H1 (cell line): ENCODE measurements at regions not wholly inside any gene's neighbourhood (a gene's known extent, or its start where the extent isn't known, plus 50 kb on each side); places are given as distances from the start of the nearest gene placed in this dataset.

Experiments used
- CTCF ChIA-PET: fragments of 300-600 bp; sonication (Branson Sonifier 250); formaldehyde crosslinking; loops from one replicate; lab custom pipeline; 2021; ENCODE audit not compliant: partially characterized antibody; lab: Charles Lee
- POLR2A ChIA-PET: fragments of 300-600 bp; sonication (Branson Sonifier 250); formaldehyde crosslinking; loops from one replicate; lab custom pipeline; 2021; ENCODE audit warnings: inconsistent platforms; ENCODE audit not compliant: partially characterized antibody; lab: Charles Lee
- DNase-seq, 2 experiments: peaks; one replicate each; pipeline versions ENCODE4 v3.0.0 to v3.0.0-alpha.2; 2010 to 2022; ENCODE audit warnings: low spot score in 2 of 2, low read depth in 1 of 2, mixed read lengths in 1 of 2
- FAIRE-seq: peaks from 2 replicates; lab custom pipeline; 2011; peaks lifted over from hg19 to GRCh38; lab: Jason Lieb, UNC
- H2AFZ ChIP-seq: 2 replicates; pipeline ENCODE4 v1.8.1; 2012; ENCODE audit warnings: low read length, inconsistent platforms
- H2AK5ac ChIP-seq: 2 replicates; pipeline ENCODE4 v1.6.1; 2013; ENCODE audit warnings: low read depth, low read length
- H2BK120ac ChIP-seq: replicated peaks from 2 replicates; pipeline ENCODE3; 2013; ENCODE audit warnings: low read depth, low read length, inconsistent platforms
- H2BK12ac ChIP-seq: 2 replicates; pipeline ENCODE4 v1.6.1; 2013; ENCODE audit warnings: low read depth, low read length
- H2BK15ac ChIP-seq: 2 replicates; pipeline ENCODE4 v1.6.1; 2013; ENCODE audit warnings: low read length
- H2BK20ac ChIP-seq: 2 replicates; pipeline ENCODE4 v1.6.1; 2013; ENCODE audit warnings: low read length
- H2BK5ac ChIP-seq: 2 replicates; pipeline ENCODE4 v1.6.1; 2013; ENCODE audit warnings: low read depth, low read length
- H3K14ac ChIP-seq: 2 replicates; pipeline ENCODE4 v1.6.1; 2013; ENCODE audit warnings: inconsistent platforms; ENCODE audit not compliant: insufficient read length
- H3K18ac ChIP-seq: 2 replicates; pipeline ENCODE4 v1.6.1; 2013; ENCODE audit warnings: low read length; ENCODE audit errors: extremely low read depth
- H3K23ac ChIP-seq: 2 replicates; pipeline ENCODE4 v1.6.1; 2013; ENCODE audit warnings: inconsistent platforms; ENCODE audit not compliant: insufficient read length
- H3K23me2 ChIP-seq: 2 replicates; pipeline ENCODE4 v1.6.1; 2013; ENCODE audit warnings: low read depth, low read length
- H3K27ac ChIP-seq: 2 replicates; pipeline ENCODE4 v1.6.1; 2011; ENCODE audit warnings: low read depth, low read length, inconsistent platforms
- H3K27me3 ChIP-seq, 4 experiments: replicated peaks in 1 of 4; 1 replicate in 1 of 4; 2 replicates in 3 of 4; pipeline versions ENCODE4 v1.6.1 to v1.8.1; 2011 to 2013; ENCODE audit warnings: low read length in 3 of 4, mild to moderate bottlenecking in 3 of 4, inconsistent platforms in 2 of 4, mixed read lengths in 2 of 4, moderate library complexity in 1 of 4; ENCODE audit not compliant: control insufficient read depth in 3 of 4, insufficient read depth in 3 of 4; ENCODE audit errors: extremely low read depth in 1 of 4
- H3K36me3 ChIP-seq, 4 experiments: 2 replicates each; pipeline versions ENCODE4 v1.6.1 to v1.8.1; 2011 to 2013; ENCODE audit warnings: mild to moderate bottlenecking in 4 of 4, low read length in 3 of 4, moderate library complexity in 2 of 4, control low read depth in 1 of 4, inconsistent platforms in 1 of 4; ENCODE audit not compliant: insufficient read depth in 4 of 4, control insufficient read depth in 2 of 4
- H3K4ac ChIP-seq: replicated peaks from 2 replicates; pipeline ENCODE3; 2013; ENCODE audit warnings: low read length, low read depth, mixed read lengths, inconsistent platforms; ENCODE audit not compliant: insufficient read length
- H3K4me1 ChIP-seq, 4 experiments: replicated peaks in 1 of 4; 1 replicate in 1 of 4; 2 replicates in 3 of 4; pipeline versions ENCODE4 v1.6.1 to v1.8.1; 2011 to 2013; ENCODE audit warnings: low read length in 3 of 4, inconsistent platforms in 2 of 4, mixed read lengths in 1 of 4; ENCODE audit not compliant: insufficient read depth in 4 of 4, control insufficient read depth in 3 of 4
- H3K4me2 ChIP-seq, 2 experiments: 2 replicates each; pipeline versions ENCODE4 v1.6.1 to v1.8.1; 2011 to 2013; ENCODE audit warnings: low read depth in 2 of 2, low read length in 2 of 2, control low read depth in 1 of 2, inconsistent platforms in 1 of 2, mild to moderate bottlenecking in 1 of 2; ENCODE audit not compliant: insufficient read depth in 1 of 2
- H3K4me3 ChIP-seq, 4 experiments: fragments of 200-600, 300-600 bp in 1 of 4; sonication (generic), shearing (Covaris generic), sonication (Bioruptor Twin) in 1 of 4; 2 replicates each; pipeline versions ENCODE4 v1.5.1 to v1.8.1; 2011 to 2016; ENCODE audit warnings: low read length in 4 of 4, low read depth in 3 of 4, control low read depth in 2 of 4, inconsistent platforms in 2 of 4, mild to moderate bottlenecking in 2 of 4, mixed read lengths in 1 of 4, moderate library complexity in 1 of 4; ENCODE audit not compliant: insufficient read depth in 2 of 4; ENCODE audit errors: extremely low read depth in 1 of 4
- H3K56ac ChIP-seq: replicated peaks from 2 replicates; pipeline ENCODE3; 2013; ENCODE audit warnings: low read depth, mild to moderate bottlenecking, mixed read lengths, low read length, inconsistent platforms; ENCODE audit not compliant: insufficient read length
- H3K79me1 ChIP-seq: 2 replicates; pipeline ENCODE4 v1.6.1; 2013; ENCODE audit warnings: low read depth, low read length, control low read depth
- H3K79me2 ChIP-seq, 2 experiments: 2 replicates each; pipeline versions ENCODE4 v1.6.1 to v1.8.1; 2012 to 2013; ENCODE audit warnings: low read length in 2 of 2, mild to moderate bottlenecking in 2 of 2, inconsistent platforms in 1 of 2; ENCODE audit not compliant: insufficient read depth in 2 of 2, control insufficient read depth in 1 of 2
- H3K9ac ChIP-seq, 4 experiments: replicated peaks in 1 of 4; 1 replicate in 1 of 4; 2 replicates in 3 of 4; pipeline versions ENCODE4 v1.6.1 to v1.8.1; 2011 to 2013; ENCODE audit warnings: low read depth in 3 of 4, low read length in 3 of 4, control low read depth in 2 of 4, mild to moderate bottlenecking in 2 of 4, moderate library complexity in 2 of 4, inconsistent platforms in 1 of 4; ENCODE audit errors: extremely low read depth in 1 of 4
- H3K9me3 ChIP-seq, 2 experiments: 2 replicates each; pipeline versions ENCODE4 v1.6.1 to v1.8.1; 2012 to 2013; ENCODE audit warnings: mild to moderate bottlenecking in 2 of 2, moderate library complexity in 2 of 2, control low read depth in 1 of 2, inconsistent platforms in 1 of 2, low read depth in 1 of 2, low read length in 1 of 2, mixed read lengths in 1 of 2; ENCODE audit not compliant: insufficient read depth in 2 of 2
- H4K20me1 ChIP-seq, 2 experiments: replicated peaks in 1 of 2; 2 replicates each; pipeline versions ENCODE3 to v1.8.1; 2011 to 2013; ENCODE audit warnings: inconsistent platforms in 2 of 2, low read length in 2 of 2, mild to moderate bottlenecking in 1 of 2; ENCODE audit not compliant: insufficient read depth in 2 of 2, control insufficient read depth in 1 of 2
- H4K5ac ChIP-seq: 2 replicates; pipeline ENCODE4 v1.6.1; 2013; ENCODE audit warnings: low read length, low read depth, mixed read lengths, inconsistent platforms; ENCODE audit not compliant: insufficient read length
- H4K8ac ChIP-seq: 2 replicates; pipeline ENCODE4 v1.8.0; 2013; ENCODE audit warnings: mild to moderate bottlenecking, moderate library complexity, low read length, inconsistent platforms; ENCODE audit not compliant: insufficient read depth; ENCODE audit errors: extremely low read depth
- H4K91ac ChIP-seq: replicated peaks from 2 replicates; pipeline ENCODE3; 2013; ENCODE audit warnings: low read length, mixed read lengths, inconsistent platforms; ENCODE audit not compliant: insufficient read length
- ATF3 ChIP-seq: IDR thresholded peaks from 2 replicates; pipeline ENCODE4 v1.6.1; 2011; ENCODE audit warnings: low read depth, mild to moderate bottlenecking, low read length; ENCODE audit not compliant: insufficient read depth
- CBX8 ChIP-seq: fragments of 300-800, 300-1000 bp; sonication (generic); IDR thresholded peaks from 2 replicates; pipeline ENCODE4 v1.7.1; 2016; ENCODE audit warnings: low read depth, low read length, borderline replicate concordance
- CHD1 ChIP-seq: IDR thresholded peaks from 2 replicates; pipeline ENCODE4 v1.6.1; 2012; ENCODE audit warnings: low read depth, low read length, improper control_type of control experiment
- HDAC6 ChIP-seq: IDR thresholded peaks from one replicate; pipeline ENCODE4 v1.7.1; 2012; ENCODE audit warnings: low read depth, mild to moderate bottlenecking, inconsistent platforms, low read length, moderate library complexity
- MAFK ChIP-seq: IDR thresholded peaks from 2 replicates; pipeline ENCODE4 v1.6.1; 2012; ENCODE audit warnings: low read depth, mild to moderate bottlenecking, improper control_type of control experiment, low read length
- NANOG ChIP-seq: IDR thresholded peaks from 2 replicates; pipeline ENCODE4 v1.6.1; 2011; ENCODE audit warnings: low read length, low read depth, mild to moderate bottlenecking, inconsistent platforms; ENCODE audit not compliant: insufficient read depth, poor library complexity, severe bottlenecking
- SIN3A ChIP-seq, 2 experiments: IDR thresholded peaks in 1 of 2; conservative IDR thresholded peaks in 1 of 2; 2 replicates each; pipeline ENCODE4 v1.6.1; 2011 to 2012; ENCODE audit warnings: low read length in 2 of 2, improper control_type of control experiment in 1 of 2, low read depth in 1 of 2, mild to moderate bottlenecking in 1 of 2
- TEAD4 ChIP-seq: IDR thresholded peaks from 2 replicates; pipeline ENCODE4 v1.6.1; 2012; ENCODE audit warnings: low read depth, low read length, inconsistent platforms, mixed read lengths
- WGBS, 2 experiments: shearing (Covaris generic) in 1 of 2; methylation state at CpG; one replicate each; pipeline versions ENCODE4 v1.1.6 to v1.1.7; 2013 to 2015; ENCODE audit warnings: low lambda C conversion rate in 2 of 2, mixed read lengths in 2 of 2, inconsistent platforms in 1 of 2, low coverage in 1 of 2, missing lambda C conversion rate in 1 of 2; ENCODE audit not compliant: insufficient replicate concordance in 2 of 2, insufficient coverage in 1 of 2, insufficient read length in 1 of 2; ENCODE audit errors: extremely low coverage in 1 of 2, missing lambda C conversion rate in 1 of 2; 5-methylcytosine and 5-hydroxymethylcytosine counted together
- TF ChIP-seq, protein P1 (sequence below): IDR thresholded peaks from 2 replicates; pipeline ENCODE4 v1.6.1; 2011; ENCODE audit warnings: low read length, improper control_type of control experiment

DNA sequence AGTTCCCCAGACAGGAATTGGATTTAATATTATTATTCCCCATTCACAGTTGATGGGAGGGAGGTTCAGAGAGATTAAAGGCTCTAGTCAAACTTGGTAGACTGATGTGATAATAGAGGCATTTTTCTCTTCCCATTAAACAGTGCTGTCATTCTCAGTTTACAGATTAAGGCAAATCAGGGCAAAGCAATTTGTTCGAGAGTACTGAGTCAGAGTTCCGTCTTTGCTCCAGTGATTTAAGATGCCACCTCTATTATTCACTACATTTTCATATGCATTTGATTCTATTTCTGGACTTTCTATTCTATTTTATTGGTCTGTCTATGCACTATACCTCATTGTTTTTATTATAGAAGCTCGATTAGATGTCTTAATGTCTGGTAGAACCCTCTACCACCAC is 201.0 kb upstream of the RAI14 start:
- FAIRE-seq (no peak), DNase-seq (no peak)
- H3K79me1 ChIP-seq = no peaks in the 10 kb centered on the region
- H2BK120ac ChIP-seq = no peak overlapping the region
- 88% methylated on average over 3 of the region's 3 CpGs; no CpG with 5 or more reads in 1 of the 2 experiments for WGBS, 2 experiments
- H2BK12ac ChIP-seq = no peak overlapping the region
- no peak overlapping the region for H3K4ac ChIP-seq
- H2AFZ ChIP-seq = no peak overlapping the region
- H3K56ac ChIP-seq = no peak overlapping the region
- H3K36me3 ChIP-seq = no peaks in the 10 kb centered on the region
- H4K8ac ChIP-seq = no peak overlapping the region
- H4K91ac ChIP-seq = no peak overlapping the region
- H3K79me2 ChIP-seq = no peaks in the 10 kb centered on the region
- peaks cover 0 to 7% (median 4%) of the 10 kb centered on the region in 4 experiments; a peak in 5 of 7 replicates for H3K4me1 ChIP-seq
- H2BK15ac ChIP-seq = no peak overlapping the region
- H2AK5ac ChIP-seq = no peak overlapping the region
- H3K9me3 ChIP-seq = peaks cover 5 to 10% of the 10 kb centered on the region in 2 experiments
- no peak overlapping the region for H3K4me2 ChIP-seq
- H3K14ac ChIP-seq = no peak overlapping the region
- H2BK5ac ChIP-seq = no peak overlapping the region
- H3K23me2 ChIP-seq = no peaks in the 10 kb centered on the region
- no peak overlapping the region for H3K18ac ChIP-seq
- no peaks in the 10 kb centered on the region for H4K20me1 ChIP-seq
- ChIA-PET CTCF (interaction anchor here (0.9 to 1.4 kb wide), 4 partner anchors 10 to 262 kb away, joined by 3 to 5 read pairs (median 3); no protein-coding TSS in a partner anchor), POLR2A (no interaction called here)
- no peak for TF ChIP-seq CHD1
- TF ChIP-seq ATF3 = no peak
- no peak for TF ChIP-seq MAFK
- TF ChIP-seq HDAC6 = no peak
- TF ChIP-seq SIN3A (conservative IDR thresholded peaks at IDR 0.05 in 1 of 2, IDR thresholded peaks at IDR 0.05 in 1 of 2; ENCODE audit: low read depth in 1 of 2, low read length in 2 of 2) = no peak
- no peak for TF ChIP-seq NANOG
- no peak for TF ChIP-seq CBX8
- TF ChIP-seq TEAD4 = no peak
- TF ChIP-seq, protein P1, sequence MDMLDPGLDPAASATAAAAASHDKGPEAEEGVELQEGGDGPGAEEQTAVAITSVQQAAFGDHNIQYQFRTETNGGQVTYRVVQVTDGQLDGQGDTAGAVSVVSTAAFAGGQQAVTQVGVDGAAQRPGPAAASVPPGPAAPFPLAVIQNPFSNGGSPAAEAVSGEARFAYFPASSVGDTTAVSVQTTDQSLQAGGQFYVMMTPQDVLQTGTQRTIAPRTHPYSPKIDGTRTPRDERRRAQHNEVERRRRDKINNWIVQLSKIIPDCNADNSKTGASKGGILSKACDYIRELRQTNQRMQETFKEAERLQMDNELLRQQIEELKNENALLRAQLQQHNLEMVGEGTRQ = no peak
- no peak overlapping the region for H3K4me3 ChIP-seq
- H3K27me3 ChIP-seq = no peaks in the 10 kb centered on the region
- H3K9ac ChIP-seq = no peak overlapping the region
- H2BK20ac ChIP-seq = no peak overlapping the region
- no peak overlapping the region for H3K27ac ChIP-seq
- no peak overlapping the region for H4K5ac ChIP-seq
- H3K23ac ChIP-seq = no peak overlapping the region
